ENCODE measurements at regions not wholly inside any gene's neighbourhood (a gene's known extent, or its start where the extent isn't known, plus 50 kb on each side); places are given as distances from the start of the nearest gene placed in this dataset.

GRCh38 chr1:239765163-239765562 lies 326.5 kb upstream of the FMN2 start:
- Histone ChIP-seq H3K27me3 (ENCODE audit: insufficient read depth, low read length) (no peaks in the 10 kb centered on the region), H3K9ac (ENCODE audit: low read length) (no peak overlapping the region), H3K9me3 (ENCODE audit: insufficient read depth, low read depth, low read length) (no peaks in the 10 kb centered on the region), H3K23ac (ENCODE audit: low read length) (no peak overlapping the region), H3K4me2 (ENCODE audit: low read length) (no peak overlapping the region), H2AK5ac (ENCODE audit: low read length) (no peak overlapping the region), H4K8ac (ENCODE audit: low read depth, low read length) (no peak overlapping the region), H3K36me3 (ENCODE audit: control insufficient read depth in 1 of 2, insufficient read depth in 2 of 2, low read length in 2 of 2) (no peaks in the 10 kb centered on the region), H4K12ac (ENCODE audit: low read depth, low read length) (no peak overlapping the region), H2AFZ (ENCODE audit: insufficient read depth, low read length, poor library complexity) (no peak overlapping the region), H3K79me2 (ENCODE audit: control insufficient read depth, insufficient read depth, low read length, poor library complexity) (no peaks in the 10 kb centered on the region), H3K4me1 (ENCODE audit: control insufficient read depth in 1 of 2, insufficient read depth in 2 of 2, low read length in 2 of 2) (no peaks in the 10 kb centered on the region), H3K14ac (ENCODE audit: low read length) (no peak overlapping the region), H3K4me3 (ENCODE audit: low read depth, low read length) (no peak overlapping the region), H2BK120ac (ENCODE audit: insufficient read depth, low read length, poor library complexity) (no peak overlapping the region), H2BK12ac (ENCODE audit: low read length) (no peak overlapping the region), H3K4ac (ENCODE audit: low read depth, low read length) (no peak overlapping the region), H3K18ac (ENCODE audit: low read length) (no peak overlapping the region), H3K27ac (ENCODE audit: low read depth, low read length) (no peak overlapping the region), H2BK5ac (ENCODE audit: low read depth, low read length, poor library complexity) (no peak overlapping the region), H3K79me1 (ENCODE audit: low read length) (no peaks in the 10 kb centered on the region), H4K91ac (ENCODE audit: low read depth, low read length) (no peak overlapping the region)
- no peak for DNase-seq
- WGBS (ENCODE audit: extremely low coverage, insufficient coverage, insufficient read length) = no CpG with 5 or more reads among the region's 5 CpGs

- DNase-seq = peak; percentile 55 to 83
- Histone ChIP-seq H4K8ac (ENCODE audit: low read depth, low read length) (no peak overlapping the region), H2AK5ac (ENCODE audit: low read length) (no peak overlapping the region), H3K14ac (ENCODE audit: low read length) (no peak overlapping the region), H3K27ac (ENCODE audit: low read depth, low read length) (no peak overlapping the region), H2AFZ (ENCODE audit: insufficient read depth, low read length, poor library complexity) (no peak overlapping the region), H3K27me3 (ENCODE audit: insufficient read depth, low read length) (no peaks in the 10 kb centered on the region), H3K23ac (ENCODE audit: low read length) (no peak overlapping the region), H3K36me3 (ENCODE audit: control insufficient read depth in 1 of 2, insufficient read depth in 2 of 2, low read length in 2 of 2) (no peaks in the 10 kb centered on the region), H3K4ac (ENCODE audit: low read depth, low read length) (no peak overlapping the region), H2BK12ac (ENCODE audit: low read length) (no peak overlapping the region), H3K79me2 (ENCODE audit: control insufficient read depth, insufficient read depth, low read length, poor library complexity) (no peaks in the 10 kb centered on the region), H4K12ac (ENCODE audit: low read depth, low read length) (no peak overlapping the region), H3K4me2 (ENCODE audit: low read length) (no peak overlapping the region), H3K4me1 (ENCODE audit: control insufficient read depth in 1 of 2, insufficient read depth in 2 of 2, low read length in 2 of 2) (peaks cover 0 to 2% of the 10 kb centered on the region in 2 experiments), H3K4me3 (ENCODE audit: low read depth, low read length) (no peak overlapping the region), H3K9me3 (ENCODE audit: insufficient read depth, low read depth, low read length) (no peaks in the 10 kb centered on the region), H2BK5ac (ENCODE audit: low read depth, low read length, poor library complexity) (no peak overlapping the region), H4K91ac (ENCODE audit: low read depth, low read length) (no peak overlapping the region), H3K18ac (ENCODE audit: low read length) (no peak overlapping the region), H3K79me1 (ENCODE audit: low read length) (peaks cover 2% of the 10 kb centered on the region), H3K9ac (ENCODE audit: low read length) (no peak overlapping the region), H2BK120ac (ENCODE audit: insufficient read depth, low read length, poor library complexity) (no peak overlapping the region)
- WGBS (ENCODE audit: extremely low coverage, insufficient coverage, insufficient read length) = no CpG with 5 or more reads among the region's 2 CpGs
Measured at GRCh38 chr1:239771550-239771949, 320.1 kb upstream of the FMN2 start.

GRCh38 chr1:239772446-239772845 lies 319.2 kb upstream of the FMN2 start:
- no peak overlapping the region for H2AK5ac ChIP-seq (ENCODE audit: low read length)
- no peaks in the 10 kb centered on the region for H3K36me3 ChIP-seq (ENCODE audit: control insufficient read depth in 1 of 2, insufficient read depth in 2 of 2, low read length in 2 of 2)
- H3K23ac ChIP-seq (ENCODE audit: low read length) = no peak overlapping the region
- no peaks in the 10 kb centered on the region for H3K9me3 ChIP-seq (ENCODE audit: insufficient read depth, low read depth, low read length)
- no peak overlapping the region for H2AFZ ChIP-seq (ENCODE audit: insufficient read depth, low read length, poor library complexity)
- H3K9ac ChIP-seq (ENCODE audit: low read length) = no peak overlapping the region
- H3K4me1 ChIP-seq (ENCODE audit: control insufficient read depth in 1 of 2, insufficient read depth in 2 of 2, low read length in 2 of 2) = peaks cover 0 to 2% of the 10 kb centered on the region in 2 experiments
- no peak overlapping the region for H3K4me2 ChIP-seq (ENCODE audit: low read length)
- DNase-seq = peak in 1 of 2 donors; percentile 37
- peaks cover 2% of the 10 kb centered on the region for H3K79me1 ChIP-seq (ENCODE audit: low read length)
- H2BK5ac ChIP-seq (ENCODE audit: low read depth, low read length, poor library complexity) = no peak overlapping the region
- H4K91ac ChIP-seq (ENCODE audit: low read depth, low read length) = no peak overlapping the region
- H3K27me3 ChIP-seq (ENCODE audit: insufficient read depth, low read length) = no peaks in the 10 kb centered on the region
- no peak overlapping the region for H4K12ac ChIP-seq (ENCODE audit: low read depth, low read length)
- H2BK120ac ChIP-seq (ENCODE audit: insufficient read depth, low read length, poor library complexity) = no peak overlapping the region
- no peak overlapping the region for H4K8ac ChIP-seq (ENCODE audit: low read depth, low read length)
- no CpG with 5 or more reads among the region's 4 CpGs for WGBS (ENCODE audit: extremely low coverage, insufficient coverage, insufficient read length)
- no peak overlapping the region for H3K14ac ChIP-seq (ENCODE audit: low read length)
- H3K4ac ChIP-seq (ENCODE audit: low read depth, low read length) = no peak overlapping the region
- no peak overlapping the region for H3K4me3 ChIP-seq (ENCODE audit: low read depth, low read length)
- no peaks in the 10 kb centered on the region for H3K79me2 ChIP-seq (ENCODE audit: control insufficient read depth, insufficient read depth, low read length, poor library complexity)
- H3K18ac ChIP-seq (ENCODE audit: low read length) = no peak overlapping the region
- peak overlapping the region; percentile 25 for H3K27ac ChIP-seq (ENCODE audit: low read depth, low read length)
- no peak overlapping the region for H2BK12ac ChIP-seq (ENCODE audit: low read length)

GRCh38 chr1:239775466-239775865 lies 316.2 kb upstream of the FMN2 start:
- Histone ChIP-seq H2BK12ac (ENCODE audit: low read length) (no peak overlapping the region), H3K4me1 (ENCODE audit: control insufficient read depth in 1 of 2, insufficient read depth in 2 of 2, low read length in 2 of 2) (peaks cover 0 to 2% of the 10 kb centered on the region in 2 experiments), H3K36me3 (ENCODE audit: control insufficient read depth in 1 of 2, insufficient read depth in 2 of 2, low read length in 2 of 2) (no peaks in the 10 kb centered on the region), H3K14ac (ENCODE audit: low read length) (no peak overlapping the region), H3K4me2 (ENCODE audit: low read length) (no peak overlapping the region), H3K79me2 (ENCODE audit: control insufficient read depth, insufficient read depth, low read length, poor library complexity) (no peaks in the 10 kb centered on the region), H3K79me1 (ENCODE audit: low read length) (peaks cover 2% of the 10 kb centered on the region), H3K23ac (ENCODE audit: low read length) (no peak overlapping the region), H2AK5ac (ENCODE audit: low read length) (no peak overlapping the region), H3K18ac (ENCODE audit: low read length) (no peak overlapping the region), H3K27ac (ENCODE audit: low read depth, low read length) (no peak overlapping the region), H3K9ac (ENCODE audit: low read length) (no peak overlapping the region), H3K4ac (ENCODE audit: low read depth, low read length) (no peak overlapping the region), H4K91ac (ENCODE audit: low read depth, low read length) (no peak overlapping the region), H4K8ac (ENCODE audit: low read depth, low read length) (no peak overlapping the region), H3K27me3 (ENCODE audit: insufficient read depth, low read length) (no peaks in the 10 kb centered on the region), H2BK5ac (ENCODE audit: low read depth, low read length, poor library complexity) (no peak overlapping the region), H2BK120ac (ENCODE audit: insufficient read depth, low read length, poor library complexity) (no peak overlapping the region), H4K12ac (ENCODE audit: low read depth, low read length) (no peak overlapping the region), H2AFZ (ENCODE audit: insufficient read depth, low read length, poor library complexity) (no peak overlapping the region), H3K9me3 (ENCODE audit: insufficient read depth, low read depth, low read length) (no peaks in the 10 kb centered on the region), H3K4me3 (ENCODE audit: low read depth, low read length) (no peak overlapping the region)
- no peak for DNase-seq
- WGBS (ENCODE audit: extremely low coverage, insufficient coverage, insufficient read length) = no CpG with 5 or more reads among the region's 6 CpGs

Measured in trophoblast cell (in vitro differentiated cells and primary cell).